Adipocyte (in vitro differentiated cells): ENCODE measurements at regions not wholly inside any gene's neighbourhood (a gene's known extent, or its start where the extent isn't known, plus 50 kb on each side); places are given as distances from the start of the nearest gene placed in this dataset.

Experiments used
- DNase-seq: peaks from one replicate; pipeline ENCODE4 v3.0.0-alpha.2; 2015; ENCODE audit warnings: low read depth
- H3K27me3 ChIP-seq: replicated peaks from 2 replicates; pipeline ENCODE4 v1.7.0; 2013; ENCODE audit warnings: mild to moderate bottlenecking, low read length, moderate library complexity; ENCODE audit not compliant: control insufficient read depth, insufficient read depth
- H3K36me3 ChIP-seq: 2 replicates; pipeline ENCODE4 v1.7.0; 2013; ENCODE audit warnings: low read length, mild to moderate bottlenecking, moderate library complexity; ENCODE audit not compliant: control insufficient read depth, insufficient read depth, severe bottlenecking
- H3K4me1 ChIP-seq: 2 replicates; pipeline ENCODE4 v1.7.0; 2013; ENCODE audit warnings: mild to moderate bottlenecking, low read length, moderate library complexity; ENCODE audit not compliant: control insufficient read depth, insufficient read depth
- H3K4me3 ChIP-seq: 2 replicates; pipeline ENCODE4 v1.7.0; 2013; ENCODE audit warnings: mild to moderate bottlenecking, low read length, moderate library complexity
- H3K9ac ChIP-seq: 2 replicates; pipeline ENCODE4 v1.7.0; 2013; ENCODE audit warnings: mild to moderate bottlenecking, low read length, moderate library complexity
- H3K9me3 ChIP-seq: 2 replicates; pipeline ENCODE4 v1.7.0; 2013; ENCODE audit warnings: mild to moderate bottlenecking, low read length, moderate library complexity; ENCODE audit not compliant: control insufficient read depth

GRCh38 chr4:58766763-58767162 lies 1656.6 kb upstream of the IGFBP7 start:
- no peaks in the 10 kb centered on the region for H3K36me3 ChIP-seq
- no peak for DNase-seq
- no peaks in the 10 kb centered on the region for H3K4me1 ChIP-seq
- no peak overlapping the region for H3K4me3 ChIP-seq
- H3K9ac ChIP-seq: no peak overlapping the region
- no peaks in the 10 kb centered on the region for H3K9me3 ChIP-seq
- no peaks in the 10 kb centered on the region for H3K27me3 ChIP-seq

- DNase-seq: no peak
- Histone ChIP-seq H3K4me1 (no peaks in the 10 kb centered on the region), H3K9ac (no peak overlapping the region), H3K4me3 (no peak overlapping the region), H3K9me3 (no peaks in the 10 kb centered on the region), H3K36me3 (no peaks in the 10 kb centered on the region), H3K27me3 (no peaks in the 10 kb centered on the region)
Observed at GRCh38 chr4:58761563-58761962, 1651.4 kb upstream of the IGFBP7 start.

GRCh38 chr4:58760737-58761136 lies 1650.6 kb upstream of the IGFBP7 start:
- no peak overlapping the region for H3K9ac ChIP-seq
- H3K9me3 ChIP-seq: no peaks in the 10 kb centered on the region
- H3K27me3 ChIP-seq: no peaks in the 10 kb centered on the region
- DNase-seq: no peak
- no peaks in the 10 kb centered on the region for H3K36me3 ChIP-seq
- no peaks in the 10 kb centered on the region for H3K4me1 ChIP-seq
- H3K4me3 ChIP-seq: no peak overlapping the region

- Histone ChIP-seq H3K9me3 (no peaks in the 10 kb centered on the region), H3K4me3 (no peak overlapping the region), H3K4me1 (no peaks in the 10 kb centered on the region), H3K36me3 (no peaks in the 10 kb centered on the region), H3K9ac (no peak overlapping the region), H3K27me3 (no peaks in the 10 kb centered on the region)
- no peak for DNase-seq
Observed at GRCh38 chr4:58760100-58760499, 1649.9 kb upstream of the IGFBP7 start.

GRCh38 chr4:58749206-58749605 lies 1639.0 kb upstream of the IGFBP7 start:
- no peaks in the 10 kb centered on the region for H3K27me3 ChIP-seq
- no peaks in the 10 kb centered on the region for H3K4me1 ChIP-seq
- no peaks in the 10 kb centered on the region for H3K36me3 ChIP-seq
- no peak for DNase-seq
- no peaks in the 10 kb centered on the region for H3K9me3 ChIP-seq
- no peak overlapping the region for H3K9ac ChIP-seq
- no peak overlapping the region for H3K4me3 ChIP-seq

GRCh38 chr4:58740897-58741296 lies 1630.7 kb upstream of the IGFBP7 start:
- H3K36me3 ChIP-seq: no peaks in the 10 kb centered on the region
- no peaks in the 10 kb centered on the region for H3K27me3 ChIP-seq

GRCh38 chr4:58739275-58739674 lies 1629.1 kb upstream of the IGFBP7 start:
- H3K4me3 ChIP-seq: no peak overlapping the region
- no peaks in the 10 kb centered on the region for H3K9me3 ChIP-seq
- no peaks in the 10 kb centered on the region for H3K36me3 ChIP-seq
- no peak overlapping the region for H3K9ac ChIP-seq
- no peak for DNase-seq
- H3K27me3 ChIP-seq: no peaks in the 10 kb centered on the region
- H3K4me1 ChIP-seq: no peaks in the 10 kb centered on the region

More at GRCh38 chr4:58740897-58741296, 1630.7 kb upstream of the IGFBP7 start:
- Histone ChIP-seq H3K4me3 (no peak overlapping the region), H3K9ac (no peak overlapping the region), H3K4me1 (no peaks in the 10 kb centered on the region), H3K9me3 (no peaks in the 10 kb centered on the region)
- DNase-seq: no peak

GRCh38 chr4:58738375-58738774 lies 1628.2 kb upstream of the IGFBP7 start:
- Histone ChIP-seq H3K9me3 (no peaks in the 10 kb centered on the region), H3K27me3 (no peaks in the 10 kb centered on the region), H3K4me1 (no peaks in the 10 kb centered on the region), H3K4me3 (no peak overlapping the region), H3K36me3 (no peaks in the 10 kb centered on the region), H3K9ac (no peak overlapping the region)
- no peak for DNase-seq

- DNase-seq: peak; percentile 4
- Histone ChIP-seq H3K9ac (no peak overlapping the region), H3K9me3 (no peaks in the 10 kb centered on the region), H3K4me3 (no peak overlapping the region), H3K27me3 (no peaks in the 10 kb centered on the region), H3K4me1 (no peaks in the 10 kb centered on the region), H3K36me3 (no peaks in the 10 kb centered on the region)
Observed at GRCh38 chr4:58734030-58734674, 1624.0 kb upstream of the IGFBP7 start.

GRCh38 chr4:58732973-58733372 lies 1622.8 kb upstream of the IGFBP7 start:
- no peak overlapping the region for H3K4me3 ChIP-seq
- H3K4me1 ChIP-seq: no peaks in the 10 kb centered on the region
- DNase-seq: no peak
- no peak overlapping the region for H3K9ac ChIP-seq
- H3K36me3 ChIP-seq: no peaks in the 10 kb centered on the region
- H3K27me3 ChIP-seq: no peaks in the 10 kb centered on the region
- H3K9me3 ChIP-seq: no peaks in the 10 kb centered on the region

- Histone ChIP-seq H3K4me3 (no peak overlapping the region), H3K9me3 (no peaks in the 10 kb centered on the region), H3K9ac (no peak overlapping the region), H3K27me3 (no peaks in the 10 kb centered on the region), H3K4me1 (no peaks in the 10 kb centered on the region), H3K36me3 (no peaks in the 10 kb centered on the region)
- no peak for DNase-seq
Observed at GRCh38 chr4:58723954-58724353, 1613.8 kb upstream of the IGFBP7 start.

GRCh38 chr4:58711039-58711438 lies 1600.9 kb upstream of the IGFBP7 start:
- DNase-seq: no peak
- Histone ChIP-seq H3K9ac (no peak overlapping the region), H3K36me3 (no peaks in the 10 kb centered on the region), H3K9me3 (peaks cover 2% of the 10 kb centered on the region), H3K4me3 (no peak overlapping the region), H3K4me1 (no peaks in the 10 kb centered on the region), H3K27me3 (no peaks in the 10 kb centered on the region)
